HG03354 (cell line): ENCODE measurements at regions not wholly inside any gene's neighbourhood (a gene's known extent, or its start where the extent isn't known, plus 50 kb on each side); places are given as distances from the start of the nearest gene placed in this dataset.
A peak's percentile ranks its signal among the peaks of the same experiment; 100 is the strongest.
"Not testable (repeated sequence)": the region's sequence is repeated elsewhere in the genome, so short reads cannot be mapped to it uniquely, and the experiment has no call there.

Experiments used
- ATAC-seq: cut with Tn5 transposase; IDR thresholded peaks from one replicate; pipeline ENCODE4 v1.9.1; 2021; ENCODE audit warnings: mild to moderate bottlenecking; ENCODE audit not compliant: unreplicated experiment, poor library complexity, severe bottlenecking

- ATAC-seq = no peak
Measured at GRCh38 chr4:75195111-75195510, 262.2 kb downstream of the PARM1 start.

- ATAC-seq = no peak
Measured at GRCh38 chr4:75194180-75194579, 261.3 kb downstream of the PARM1 start.

- not testable (repeated sequence) for ATAC-seq
Measured at GRCh38 chr4:75192182-75192581, 259.3 kb downstream of the PARM1 start.

GRCh38 chr4:75189711-75190335 lies 256.9 kb downstream of the PARM1 start:
- ATAC-seq = no peak

GRCh38 chr4:75180790-75181776 lies 248.2 kb downstream of the PARM1 start:
- ATAC-seq = peak; percentile 92

GRCh38 chr4:75180217-75180616 lies 247.3 kb downstream of the PARM1 start:
- ATAC-seq = no peak

GRCh38 chr4:75179510-75179909 lies 246.6 kb downstream of the PARM1 start:
- no peak for ATAC-seq

GRCh38 chr4:75172551-75172950 lies 239.6 kb downstream of the PARM1 start:
- peak; percentile 86 for ATAC-seq

GRCh38 chr4:75169427-75169826 lies 236.5 kb downstream of the PARM1 start:
- ATAC-seq = no peak

GRCh38 chr4:75169020-75169419 lies 236.1 kb downstream of the PARM1 start:
- no peak for ATAC-seq

GRCh38 chr4:75168548-75168947 lies 235.6 kb downstream of the PARM1 start:
- no peak for ATAC-seq

GRCh38 chr4:75165100-75165499 lies 232.2 kb downstream of the PARM1 start:
- not testable (repeated sequence) for ATAC-seq

- ATAC-seq = no peak
Measured at GRCh38 chr4:75158451-75158850, 225.5 kb downstream of the PARM1 start.

- ATAC-seq = no peak
Measured at GRCh38 chr4:75154994-75155393, 222.1 kb downstream of the PARM1 start.

GRCh38 chr4:75146223-75146622 lies 213.3 kb downstream of the PARM1 start:
- ATAC-seq = no peak

GRCh38 chr4:75144475-75144874 lies 211.6 kb downstream of the PARM1 start:
- ATAC-seq = no peak

GRCh38 chr4:75142850-75143249 lies 209.9 kb downstream of the PARM1 start:
- no peak for ATAC-seq

GRCh38 chr4:75142382-75142781 lies 209.5 kb downstream of the PARM1 start:
- ATAC-seq = no peak

- ATAC-seq = no peak
Measured at GRCh38 chr4:75141162-75141561, 208.2 kb downstream of the PARM1 start.

GRCh38 chr4:75137302-75137701 lies 204.4 kb downstream of the PARM1 start:
- ATAC-seq = no peak
